ENCODE measurements at regions not wholly inside any gene's neighbourhood (a gene's known extent, or its start where the extent isn't known, plus 50 kb on each side); places are given as distances from the start of the nearest gene placed in this dataset.

GRCh38 chr2:62643100-62643471 is 62.4 kb upstream of the EHBP1 start:
- peaks cover 0 to 2% (median 0%) of the 10 kb centered on the region in 8 donors for H3K9me3 ChIP-seq
- no peaks in the 10 kb centered on the region for H3K27me3 ChIP-seq (replicated peaks in 1 of 7)
- H3K4me3 ChIP-seq = no peak overlapping the region
- no peak overlapping the region for H3K27ac ChIP-seq
- H3K4me1 ChIP-seq = peaks cover 0 to 20% (median 9%) of the 10 kb centered on the region in 6 donors
- intact Hi-C loops (cut with DNase I; ENCODE audit: low total_unique reads) = no loop called here
- no peaks in the 10 kb centered on the region for H3K36me3 ChIP-seq
- no peak for TF ChIP-seq CTCF (IDR thresholded peaks at IDR 0.05 in 8 of 11, conservative IDR thresholded peaks at IDR 0.05 in 3 of 11)
- no peak for TF ChIP-seq POLR2A (IDR thresholded peaks at IDR 0.05)
- TF ChIP-seq POLR2AphosphoS5 (IDR thresholded peaks at IDR 0.05) = no peak
- no peak for DNase-seq
- WGBS, 5 donors = 43 to 78% (median 60%) methylated on average over 4 of the region's 4 CpGs

GRCh38 chr2:62642429-62643099 is 62.9 kb upstream of the EHBP1 start:
- H3K27ac ChIP-seq = no peak overlapping the region
- H3K27me3 ChIP-seq (replicated peaks in 1 of 7) = no peaks in the 10 kb centered on the region
- WGBS, 5 donors = 67 to 88% (median 78%) methylated on average over 2 of the region's 2 CpGs
- intact Hi-C loops (cut with DNase I; ENCODE audit: low total_unique reads) = no loop called here
- peaks cover 0 to 20% (median 9%) of the 10 kb centered on the region in 6 donors for H3K4me1 ChIP-seq
- no peak for TF ChIP-seq POLR2A (IDR thresholded peaks at IDR 0.05)
- TF ChIP-seq CTCF (IDR thresholded peaks at IDR 0.05 in 8 of 11, conservative IDR thresholded peaks at IDR 0.05 in 3 of 11) = no peak
- no peak for TF ChIP-seq POLR2AphosphoS5 (IDR thresholded peaks at IDR 0.05)
- H3K9me3 ChIP-seq = peaks cover 0 to 5% (median 0%) of the 10 kb centered on the region in 8 donors
- DNase-seq = no peak
- no peaks in the 10 kb centered on the region for H3K36me3 ChIP-seq
- no peak overlapping the region for H3K4me3 ChIP-seq

GRCh38 chr2:62641936-62642335 is 63.6 kb upstream of the EHBP1 start:
- 43 to 65% (median 59%) methylated on average over 4 of the region's 4 CpGs for WGBS, 5 donors
- no peak overlapping the region for H3K4me3 ChIP-seq

More at GRCh38 chr2:62641936-62642335, 63.6 kb upstream of the EHBP1 start:
- H3K27me3 ChIP-seq (replicated peaks in 1 of 7) = no peaks in the 10 kb centered on the region
- no peaks in the 10 kb centered on the region for H3K36me3 ChIP-seq
- H3K9me3 ChIP-seq = peaks cover 0 to 5% (median 0%) of the 10 kb centered on the region in 8 donors
- H3K27ac ChIP-seq = no peak overlapping the region
- no peak for DNase-seq
- intact Hi-C loops (cut with DNase I; ENCODE audit: low total_unique reads) = no loop called here
- peaks cover 0 to 20% (median 9%) of the 10 kb centered on the region in 6 donors for H3K4me1 ChIP-seq
- TF ChIP-seq POLR2A (IDR thresholded peaks at IDR 0.05) = no peak
- no peak for TF ChIP-seq CTCF (IDR thresholded peaks at IDR 0.05 in 8 of 11, conservative IDR thresholded peaks at IDR 0.05 in 3 of 11)
- no peak for TF ChIP-seq POLR2AphosphoS5 (IDR thresholded peaks at IDR 0.05)
